Epithelial cell of proximal tubule (primary cell): ENCODE measurements at regions not wholly inside any gene's neighbourhood (a gene's known extent, or its start where the extent isn't known, plus 50 kb on each side); places are given as distances from the start of the nearest gene placed in this dataset.

ENCODE experiments used
- DNase-seq: peaks from one replicate; pipeline ENCODE4 v3.0.0-alpha.2; 2011; ENCODE audit warnings: low read depth
- H3K4me3 ChIP-seq: 2 replicates; pipeline ENCODE4 v1.5.1; 2011; ENCODE audit warnings: low read depth, mild to moderate bottlenecking, low read length
- CTCF ChIP-seq: conservative IDR thresholded peaks from 2 replicates; pipeline ENCODE4 v1.5.1; 2012; ENCODE audit warnings: low read depth, mild to moderate bottlenecking, low read length

GRCh38 chr1:213371847-213372619, 321.0 kb downstream of the RPS6KC1 start:
- H3K4me3 ChIP-seq: no peak overlapping the region
- no peak for DNase-seq
- TF ChIP-seq CTCF: no peak

- TF ChIP-seq CTCF: peak; percentile 99
- DNase-seq: peak; percentile 16
- H3K4me3 ChIP-seq: no peak overlapping the region
Measured at GRCh38 chr1:213374369-213374768, 323.3 kb downstream of the RPS6KC1 start.

GRCh38 chr1:213375002-213375401, 324.0 kb downstream of the RPS6KC1 start:
- H3K4me3 ChIP-seq: no peak overlapping the region
- no peak for DNase-seq
- no peak for TF ChIP-seq CTCF

GRCh38 chr1:213376862-213377372, 325.9 kb downstream of the RPS6KC1 start:
- no peak for TF ChIP-seq CTCF
- H3K4me3 ChIP-seq: no peak overlapping the region
- DNase-seq: peak; percentile 82

- no peak overlapping the region for H3K4me3 ChIP-seq
- DNase-seq: no peak
- TF ChIP-seq CTCF: no peak
Measured at GRCh38 chr1:213380865-213381264, 329.8 kb downstream of the RPS6KC1 start.

- DNase-seq: no peak
- no peak for TF ChIP-seq CTCF
- no peak overlapping the region for H3K4me3 ChIP-seq
Measured at GRCh38 chr1:213381572-213382084, 330.6 kb downstream of the RPS6KC1 start.

GRCh38 chr1:213383465-213383864, 332.4 kb downstream of the RPS6KC1 start:
- TF ChIP-seq CTCF: no peak
- DNase-seq: no peak
- no peak overlapping the region for H3K4me3 ChIP-seq
